ENCODE measurements at regions not wholly inside any gene's neighbourhood (a gene's known extent, or its start where the extent isn't known, plus 50 kb on each side); places are given as distances from the start of the nearest gene placed in this dataset.

- Histone ChIP-seq H3K4me1 (ENCODE audit: insufficient read depth, low read length, severe bottlenecking) (no peaks in the 10 kb centered on the region), H3K4me3 (ENCODE audit: low read depth, low read length, poor library complexity, severe bottlenecking) (no peak overlapping the region), H3K27me3 (ENCODE audit: insufficient read depth, low read length) (no peaks in the 10 kb centered on the region), H3K9ac (ENCODE audit: low read length) (no peak overlapping the region), H3K4me2 (ENCODE audit: low read length) (no peak overlapping the region), H3K79me2 (ENCODE audit: insufficient read depth, low read length) (no peaks in the 10 kb centered on the region), H3F3A (ENCODE audit: insufficient read depth, low read length) (no peaks in the 10 kb centered on the region), H3K36me3 (ENCODE audit: insufficient read depth, low read length) (no peaks in the 10 kb centered on the region), H3K9me3 (ENCODE audit: low read length) (no peaks in the 10 kb centered on the region), H4K20me1 (ENCODE audit: insufficient read depth, low read length) (no peaks in the 10 kb centered on the region), H2AFZ (ENCODE audit: low read length) (no peak overlapping the region), H3K27ac (ENCODE audit: low read depth, low read length, poor library complexity, severe bottlenecking) (no peak overlapping the region), H3K9me2 (ENCODE audit: low read depth, low read length) (no peaks in the 10 kb centered on the region)
- TF ChIP-seq CTCF (IDR thresholded peaks at IDR 0.05; ENCODE audit: low read length) (no peak), EZH2 (IDR thresholded peaks at IDR 0.05; ENCODE audit: borderline replicate concordance, low read length) (no peak)
Observed at GRCh38 chr2:235267251-235267650, 226.6 kb upstream of the AGAP1 start.

- H3K9me2 ChIP-seq (ENCODE audit: low read depth, low read length) = no peaks in the 10 kb centered on the region
- no peaks in the 10 kb centered on the region for H4K20me1 ChIP-seq (ENCODE audit: insufficient read depth, low read length)
- H3F3A ChIP-seq (ENCODE audit: insufficient read depth, low read length) = no peaks in the 10 kb centered on the region
- no peaks in the 10 kb centered on the region for H3K79me2 ChIP-seq (ENCODE audit: insufficient read depth, low read length)
- no peaks in the 10 kb centered on the region for H3K36me3 ChIP-seq (ENCODE audit: insufficient read depth, low read length)
- H3K4me1 ChIP-seq (ENCODE audit: insufficient read depth, low read length, severe bottlenecking) = no peaks in the 10 kb centered on the region
- no peak overlapping the region for H3K27ac ChIP-seq (ENCODE audit: low read depth, low read length, poor library complexity, severe bottlenecking)
- no peaks in the 10 kb centered on the region for H3K27me3 ChIP-seq (ENCODE audit: insufficient read depth, low read length)
- H2AFZ ChIP-seq (ENCODE audit: low read length) = no peak overlapping the region
- no peak overlapping the region for H3K4me2 ChIP-seq (ENCODE audit: low read length)
- no peak overlapping the region for H3K4me3 ChIP-seq (ENCODE audit: low read depth, low read length, poor library complexity, severe bottlenecking)
- H3K9ac ChIP-seq (ENCODE audit: low read length) = no peak overlapping the region
- no peaks in the 10 kb centered on the region for H3K9me3 ChIP-seq (ENCODE audit: low read length)
- TF ChIP-seq EZH2 (IDR thresholded peaks at IDR 0.05; ENCODE audit: borderline replicate concordance, low read length) (no peak), CTCF (IDR thresholded peaks at IDR 0.05; ENCODE audit: low read length) (no peak)
Observed at GRCh38 chr2:235268535-235268934, 225.3 kb upstream of the AGAP1 start.

- Histone ChIP-seq H3K4me3 (ENCODE audit: low read depth, low read length, poor library complexity, severe bottlenecking) (no peak overlapping the region), H3F3A (ENCODE audit: insufficient read depth, low read length) (no peaks in the 10 kb centered on the region), H3K9me3 (ENCODE audit: low read length) (no peaks in the 10 kb centered on the region), H2AFZ (ENCODE audit: low read length) (no peak overlapping the region), H3K9me2 (ENCODE audit: low read depth, low read length) (no peaks in the 10 kb centered on the region), H3K27ac (ENCODE audit: low read depth, low read length, poor library complexity, severe bottlenecking) (no peak overlapping the region), H4K20me1 (ENCODE audit: insufficient read depth, low read length) (no peaks in the 10 kb centered on the region), H3K27me3 (ENCODE audit: insufficient read depth, low read length) (no peaks in the 10 kb centered on the region), H3K4me1 (ENCODE audit: insufficient read depth, low read length, severe bottlenecking) (no peaks in the 10 kb centered on the region), H3K4me2 (ENCODE audit: low read length) (no peak overlapping the region), H3K36me3 (ENCODE audit: insufficient read depth, low read length) (no peaks in the 10 kb centered on the region), H3K79me2 (ENCODE audit: insufficient read depth, low read length) (no peaks in the 10 kb centered on the region), H3K9ac (ENCODE audit: low read length) (no peak overlapping the region)
- TF ChIP-seq EZH2 (IDR thresholded peaks at IDR 0.05; ENCODE audit: borderline replicate concordance, low read length) (no peak), CTCF (IDR thresholded peaks at IDR 0.05; ENCODE audit: low read length) (no peak)
Observed at GRCh38 chr2:235270291-235270690, 223.6 kb upstream of the AGAP1 start.
